Smooth muscle cell (in vitro differentiated cells): ENCODE measurements at regions not wholly inside any gene's neighbourhood (a gene's known extent, or its start where the extent isn't known, plus 50 kb on each side); places are given as distances from the start of the nearest gene placed in this dataset.

ENCODE experiments used
- DNase-seq: peaks from one replicate; lab custom pipeline; 2025; ENCODE audit not compliant: unreplicated experiment; lab: John Stamatoyannopoulos, UW
- H2AFZ ChIP-seq: fragments of 200-600 bp; sonication (generic); 2 replicates; pipeline ENCODE4 v1.6.0; 2016; ENCODE audit warnings: antibody characterized with exemption, low read depth, mild to moderate bottlenecking
- H3F3A ChIP-seq: fragments of 200-600 bp; sonication (generic); 2 replicates; pipeline ENCODE4 v1.6.0; 2017; ENCODE audit warnings: antibody characterized with exemption, low read depth
- H3K27ac ChIP-seq: fragments of 200-600 bp; sonication (generic); 2 replicates; pipeline ENCODE4 v1.5.1; 2016; ENCODE audit warnings: low read depth, mild to moderate bottlenecking
- H3K27me3 ChIP-seq: fragments of 200-600 bp; sonication (generic); 2 replicates; pipeline ENCODE4 v1.6.1; 2016; ENCODE audit warnings: low read depth, mild to moderate bottlenecking
- H3K36me3 ChIP-seq: fragments of 200-600 bp; sonication (generic); 2 replicates; pipeline ENCODE4 v1.5.1; 2016; ENCODE audit warnings: low read depth
- H3K4me1 ChIP-seq: fragments of 200-600 bp; sonication (generic); 2 replicates; pipeline ENCODE4 v1.5.1; 2016; ENCODE audit warnings: low read depth
- H3K4me2 ChIP-seq: fragments of 200-600 bp; sonication (generic); 2 replicates; pipeline ENCODE4 v1.6.0; 2016; ENCODE audit warnings: mild to moderate bottlenecking
- H3K4me3 ChIP-seq: fragments of 200-600 bp; sonication (generic); 2 replicates; pipeline ENCODE4 v1.5.1; 2016; ENCODE audit warnings: mild to moderate bottlenecking
- H3K79me2 ChIP-seq: fragments of 200-600 bp; sonication (generic); 2 replicates; pipeline ENCODE4 v1.6.0; 2016; ENCODE audit warnings: low read depth, mild to moderate bottlenecking
- H3K9ac ChIP-seq: fragments of 200-600 bp; sonication (generic); 2 replicates; pipeline ENCODE4 v1.6.0; 2016; ENCODE audit warnings: low read depth
- H3K9me3 ChIP-seq: fragments of 200-600 bp; sonication (generic); replicated peaks from 2 replicates; pipeline ENCODE4 v1.5.1; 2016; ENCODE audit warnings: low read depth
- H4K20me1 ChIP-seq: fragments of 200-600 bp; sonication (generic); 2 replicates; pipeline ENCODE4 v1.6.0; 2016; ENCODE audit warnings: low read depth
- CTCF ChIP-seq: fragments of 200-600 bp; sonication (generic); IDR thresholded peaks from 2 replicates; pipeline ENCODE4 v1.5.1; 2017; ENCODE audit warnings: borderline replicate concordance, mild to moderate bottlenecking, antibody characterized with exemption; ENCODE audit not compliant: insufficient read depth, poor library complexity, severe bottlenecking
- WGBS: methylation state at CpG from one replicate; pipeline ENCODE4 v1.1.7; 2016; ENCODE audit warnings: low lambda C conversion rate; 5-methylcytosine and 5-hydroxymethylcytosine counted together

- Histone ChIP-seq H3K4me3 (no peak overlapping the region), H3K4me1 (no peaks in the 10 kb centered on the region), H3K9ac (no peak overlapping the region), H4K20me1 (no peaks in the 10 kb centered on the region), H3K36me3 (no peaks in the 10 kb centered on the region), H3F3A (no peaks in the 10 kb centered on the region), H3K27me3 (peaks cover 8% of the 10 kb centered on the region), H3K27ac (no peak overlapping the region), H2AFZ (no peak overlapping the region), H3K79me2 (no peaks in the 10 kb centered on the region), H3K9me3 (no peaks in the 10 kb centered on the region), H3K4me2 (no peak overlapping the region)
- DNase-seq = no peak
- WGBS = 82% methylated on average over 14 of the region's 14 CpGs
- no peak for TF ChIP-seq CTCF
Observed at GRCh38 chr6:14431385-14432330, 314.1 kb downstream of the CD83 start.

GRCh38 chr6:14434916-14435690 lies 317.5 kb downstream of the CD83 start:
- Histone ChIP-seq H3K27me3 (peaks cover 8% of the 10 kb centered on the region), H4K20me1 (no peaks in the 10 kb centered on the region), H3K27ac (no peak overlapping the region), H3K79me2 (no peaks in the 10 kb centered on the region), H3K4me2 (no peak overlapping the region), H3K4me1 (peaks cover 3% of the 10 kb centered on the region), H3K9ac (no peak overlapping the region), H3F3A (no peaks in the 10 kb centered on the region), H2AFZ (no peak overlapping the region), H3K36me3 (no peaks in the 10 kb centered on the region), H3K9me3 (no peaks in the 10 kb centered on the region), H3K4me3 (no peak overlapping the region)
- WGBS = 90% methylated on average over 3 of the region's 3 CpGs
- no peak for DNase-seq
- no peak for TF ChIP-seq CTCF

GRCh38 chr6:14436592-14437132 lies 319.1 kb downstream of the CD83 start:
- Histone ChIP-seq H2AFZ (no peak overlapping the region), H3K4me3 (no peak overlapping the region), H3K27me3 (peaks cover 4% of the 10 kb centered on the region), H3K9ac (no peak overlapping the region), H3K4me1 (peaks cover 17% of the 10 kb centered on the region), H3K4me2 (no peak overlapping the region), H3F3A (no peaks in the 10 kb centered on the region), H4K20me1 (no peaks in the 10 kb centered on the region), H3K79me2 (no peaks in the 10 kb centered on the region), H3K27ac (no peak overlapping the region), H3K9me3 (no peaks in the 10 kb centered on the region), H3K36me3 (no peaks in the 10 kb centered on the region)
- no peak for DNase-seq
- no peak for TF ChIP-seq CTCF
- 68% methylated on average over 3 of the region's 3 CpGs for WGBS
